H1 (cell line): ENCODE measurements at regions not wholly inside any gene's neighbourhood (a gene's known extent, or its start where the extent isn't known, plus 50 kb on each side); places are given as distances from the start of the nearest gene placed in this dataset.
A peak's percentile ranks its signal among the peaks of the same experiment; 100 is the strongest.

ENCODE experiments used
- CTCF ChIA-PET: fragments of 300-600 bp; sonication (Branson Sonifier 250); formaldehyde crosslinking; loops from one replicate; lab custom pipeline; 2021; ENCODE audit not compliant: partially characterized antibody; lab: Charles Lee
- POLR2A ChIA-PET: fragments of 300-600 bp; sonication (Branson Sonifier 250); formaldehyde crosslinking; loops from one replicate; lab custom pipeline; 2021; ENCODE audit warnings: inconsistent platforms; ENCODE audit not compliant: partially characterized antibody; lab: Charles Lee
- DNase-seq, 2 experiments: peaks; one replicate each; pipeline versions ENCODE4 v3.0.0 to v3.0.0-alpha.2; 2010 to 2022; ENCODE audit warnings: low spot score in 2 of 2, low read depth in 1 of 2, mixed read lengths in 1 of 2
- FAIRE-seq: peaks from 2 replicates; lab custom pipeline; 2011; peaks lifted over from hg19 to GRCh38; lab: Jason Lieb, UNC
- H2AFZ ChIP-seq: 2 replicates; pipeline ENCODE4 v1.8.1; 2012; ENCODE audit warnings: low read length, inconsistent platforms
- H2AK5ac ChIP-seq: 2 replicates; pipeline ENCODE4 v1.6.1; 2013; ENCODE audit warnings: low read depth, low read length
- H2BK120ac ChIP-seq: replicated peaks from 2 replicates; pipeline ENCODE3; 2013; ENCODE audit warnings: low read depth, low read length, inconsistent platforms
- H2BK12ac ChIP-seq: 2 replicates; pipeline ENCODE4 v1.6.1; 2013; ENCODE audit warnings: low read depth, low read length
- H2BK15ac ChIP-seq: 2 replicates; pipeline ENCODE4 v1.6.1; 2013; ENCODE audit warnings: low read length
- H2BK20ac ChIP-seq: 2 replicates; pipeline ENCODE4 v1.6.1; 2013; ENCODE audit warnings: low read length
- H2BK5ac ChIP-seq: 2 replicates; pipeline ENCODE4 v1.6.1; 2013; ENCODE audit warnings: low read depth, low read length
- H3K14ac ChIP-seq: 2 replicates; pipeline ENCODE4 v1.6.1; 2013; ENCODE audit warnings: inconsistent platforms; ENCODE audit not compliant: insufficient read length
- H3K18ac ChIP-seq: 2 replicates; pipeline ENCODE4 v1.6.1; 2013; ENCODE audit warnings: low read length; ENCODE audit errors: extremely low read depth
- H3K23ac ChIP-seq: 2 replicates; pipeline ENCODE4 v1.6.1; 2013; ENCODE audit warnings: inconsistent platforms; ENCODE audit not compliant: insufficient read length
- H3K23me2 ChIP-seq: 2 replicates; pipeline ENCODE4 v1.6.1; 2013; ENCODE audit warnings: low read depth, low read length
- H3K27ac ChIP-seq: 2 replicates; pipeline ENCODE4 v1.6.1; 2011; ENCODE audit warnings: low read depth, low read length, inconsistent platforms
- H3K27me3 ChIP-seq, 4 experiments: replicated peaks in 1 of 4; 1 replicate in 1 of 4; 2 replicates in 3 of 4; pipeline versions ENCODE4 v1.6.1 to v1.8.1; 2011 to 2013; ENCODE audit warnings: low read length in 3 of 4, mild to moderate bottlenecking in 3 of 4, inconsistent platforms in 2 of 4, mixed read lengths in 2 of 4, moderate library complexity in 1 of 4; ENCODE audit not compliant: control insufficient read depth in 3 of 4, insufficient read depth in 3 of 4; ENCODE audit errors: extremely low read depth in 1 of 4
- H3K36me3 ChIP-seq, 4 experiments: 2 replicates each; pipeline versions ENCODE4 v1.6.1 to v1.8.1; 2011 to 2013; ENCODE audit warnings: mild to moderate bottlenecking in 4 of 4, low read length in 3 of 4, moderate library complexity in 2 of 4, control low read depth in 1 of 4, inconsistent platforms in 1 of 4; ENCODE audit not compliant: insufficient read depth in 4 of 4, control insufficient read depth in 2 of 4
- H3K4ac ChIP-seq: replicated peaks from 2 replicates; pipeline ENCODE3; 2013; ENCODE audit warnings: low read length, low read depth, mixed read lengths, inconsistent platforms; ENCODE audit not compliant: insufficient read length
- H3K4me1 ChIP-seq, 4 experiments: replicated peaks in 1 of 4; 1 replicate in 1 of 4; 2 replicates in 3 of 4; pipeline versions ENCODE4 v1.6.1 to v1.8.1; 2011 to 2013; ENCODE audit warnings: low read length in 3 of 4, inconsistent platforms in 2 of 4, mixed read lengths in 1 of 4; ENCODE audit not compliant: insufficient read depth in 4 of 4, control insufficient read depth in 3 of 4
- H3K4me2 ChIP-seq, 2 experiments: 2 replicates each; pipeline versions ENCODE4 v1.6.1 to v1.8.1; 2011 to 2013; ENCODE audit warnings: low read depth in 2 of 2, low read length in 2 of 2, control low read depth in 1 of 2, inconsistent platforms in 1 of 2, mild to moderate bottlenecking in 1 of 2; ENCODE audit not compliant: insufficient read depth in 1 of 2
- H3K4me3 ChIP-seq, 4 experiments: fragments of 200-600, 300-600 bp in 1 of 4; sonication (generic), shearing (Covaris generic), sonication (Bioruptor Twin) in 1 of 4; 2 replicates each; pipeline versions ENCODE4 v1.5.1 to v1.8.1; 2011 to 2016; ENCODE audit warnings: low read length in 4 of 4, low read depth in 3 of 4, control low read depth in 2 of 4, inconsistent platforms in 2 of 4, mild to moderate bottlenecking in 2 of 4, mixed read lengths in 1 of 4, moderate library complexity in 1 of 4; ENCODE audit not compliant: insufficient read depth in 2 of 4; ENCODE audit errors: extremely low read depth in 1 of 4
- H3K56ac ChIP-seq: replicated peaks from 2 replicates; pipeline ENCODE3; 2013; ENCODE audit warnings: low read depth, mild to moderate bottlenecking, mixed read lengths, low read length, inconsistent platforms; ENCODE audit not compliant: insufficient read length
- H3K79me1 ChIP-seq: 2 replicates; pipeline ENCODE4 v1.6.1; 2013; ENCODE audit warnings: low read depth, low read length, control low read depth
- H3K79me2 ChIP-seq, 2 experiments: 2 replicates each; pipeline versions ENCODE4 v1.6.1 to v1.8.1; 2012 to 2013; ENCODE audit warnings: low read length in 2 of 2, mild to moderate bottlenecking in 2 of 2, inconsistent platforms in 1 of 2; ENCODE audit not compliant: insufficient read depth in 2 of 2, control insufficient read depth in 1 of 2
- H3K9ac ChIP-seq, 4 experiments: replicated peaks in 1 of 4; 1 replicate in 1 of 4; 2 replicates in 3 of 4; pipeline versions ENCODE4 v1.6.1 to v1.8.1; 2011 to 2013; ENCODE audit warnings: low read depth in 3 of 4, low read length in 3 of 4, control low read depth in 2 of 4, mild to moderate bottlenecking in 2 of 4, moderate library complexity in 2 of 4, inconsistent platforms in 1 of 4; ENCODE audit errors: extremely low read depth in 1 of 4
- H3K9me3 ChIP-seq, 2 experiments: 2 replicates each; pipeline versions ENCODE4 v1.6.1 to v1.8.1; 2012 to 2013; ENCODE audit warnings: mild to moderate bottlenecking in 2 of 2, moderate library complexity in 2 of 2, control low read depth in 1 of 2, inconsistent platforms in 1 of 2, low read depth in 1 of 2, low read length in 1 of 2, mixed read lengths in 1 of 2; ENCODE audit not compliant: insufficient read depth in 2 of 2
- H4K20me1 ChIP-seq, 2 experiments: replicated peaks in 1 of 2; 2 replicates each; pipeline versions ENCODE3 to v1.8.1; 2011 to 2013; ENCODE audit warnings: inconsistent platforms in 2 of 2, low read length in 2 of 2, mild to moderate bottlenecking in 1 of 2; ENCODE audit not compliant: insufficient read depth in 2 of 2, control insufficient read depth in 1 of 2
- H4K5ac ChIP-seq: 2 replicates; pipeline ENCODE4 v1.6.1; 2013; ENCODE audit warnings: low read length, low read depth, mixed read lengths, inconsistent platforms; ENCODE audit not compliant: insufficient read length
- H4K8ac ChIP-seq: 2 replicates; pipeline ENCODE4 v1.8.0; 2013; ENCODE audit warnings: mild to moderate bottlenecking, moderate library complexity, low read length, inconsistent platforms; ENCODE audit not compliant: insufficient read depth; ENCODE audit errors: extremely low read depth
- H4K91ac ChIP-seq: replicated peaks from 2 replicates; pipeline ENCODE3; 2013; ENCODE audit warnings: low read length, mixed read lengths, inconsistent platforms; ENCODE audit not compliant: insufficient read length
- CBX8 ChIP-seq: fragments of 300-800, 300-1000 bp; sonication (generic); IDR thresholded peaks from 2 replicates; pipeline ENCODE4 v1.7.1; 2016; ENCODE audit warnings: low read depth, low read length, borderline replicate concordance
- CTBP2 ChIP-seq: IDR thresholded peaks from 2 replicates; pipeline ENCODE4 v1.7.0; 2011; ENCODE audit warnings: borderline replicate concordance, mild to moderate bottlenecking, moderate library complexity, mixed read lengths, low read length; ENCODE audit not compliant: insufficient read depth, insufficient read length
- EP300 ChIP-seq, 2 experiments: IDR thresholded peaks; 1 replicate in 1 of 2; 2 replicates in 1 of 2; pipeline ENCODE4 v1.6.1; 2011 to 2012; ENCODE audit warnings: low read depth in 2 of 2, low read length in 2 of 2, mild to moderate bottlenecking in 2 of 2, borderline replicate concordance in 1 of 2, inconsistent platforms in 1 of 2, moderate library complexity in 1 of 2
- GTF2F1 ChIP-seq: IDR thresholded peaks from 2 replicates; pipeline ENCODE4 v1.6.1; 2012; ENCODE audit warnings: low read depth, low read length, improper control_type of control experiment, borderline replicate concordance
- KDM5A ChIP-seq: fragments of 200-600 bp; IDR thresholded peaks from 2 replicates; pipeline ENCODE4 v1.7.1; 2012; ENCODE audit warnings: mild to moderate bottlenecking, low read length, inconsistent platforms, mixed read lengths
- PHF8 ChIP-seq: fragments of 200-600 bp; sonication (generic); conservative IDR thresholded peaks from 2 replicates; pipeline ENCODE4 v1.7.1; 2012; ENCODE audit warnings: low read depth, mild to moderate bottlenecking, inconsistent platforms, low read length, moderate library complexity
- POLR2AphosphoS5 ChIP-seq: IDR thresholded peaks from 2 replicates; pipeline ENCODE4 v1.6.1; 2011; ENCODE audit warnings: low read depth, low read length
- POU5F1 ChIP-seq: IDR thresholded peaks from 2 replicates; pipeline ENCODE4 v1.6.1; 2011; ENCODE audit warnings: low read depth, mild to moderate bottlenecking, low read length, moderate library complexity
- RNF2 ChIP-seq: fragments of 200-900, 300-1000 bp; sonication (generic); IDR thresholded peaks from 2 replicates; pipeline ENCODE4 v1.7.1; 2016; ENCODE audit warnings: borderline replicate concordance, low read depth, mild to moderate bottlenecking, antibody characterized with exemption, low read length; ENCODE audit not compliant: poor library complexity, severe bottlenecking; ENCODE audit errors: missing control alignments
- RXRA ChIP-seq: IDR thresholded peaks from 2 replicates; pipeline ENCODE4 v1.6.1; 2011; ENCODE audit warnings: low read depth, mild to moderate bottlenecking, low read length, moderate library complexity; ENCODE audit not compliant: insufficient read depth
- SIX5 ChIP-seq: IDR thresholded peaks from 2 replicates; pipeline ENCODE4 v1.6.1; 2011; ENCODE audit warnings: mild to moderate bottlenecking, low read depth, low read length
- SP2 ChIP-seq: IDR thresholded peaks from 2 replicates; pipeline ENCODE4 v1.6.1; 2012; ENCODE audit warnings: mild to moderate bottlenecking, low read length, inconsistent platforms
- SP4 ChIP-seq: IDR thresholded peaks from 2 replicates; pipeline ENCODE4 v1.6.1; 2012; ENCODE audit warnings: low read length, inconsistent platforms
- TEAD4 ChIP-seq: IDR thresholded peaks from 2 replicates; pipeline ENCODE4 v1.6.1; 2012; ENCODE audit warnings: low read depth, low read length, inconsistent platforms, mixed read lengths
- ZNF274 ChIP-seq: IDR thresholded peaks from 2 replicates; pipeline ENCODE4 v1.7.0; 2012; ENCODE audit warnings: low read length, borderline replicate concordance; ENCODE audit errors: extremely low read depth
- WGBS, 2 experiments: shearing (Covaris generic) in 1 of 2; methylation state at CpG; one replicate each; pipeline versions ENCODE4 v1.1.6 to v1.1.7; 2013 to 2015; ENCODE audit warnings: low lambda C conversion rate in 2 of 2, mixed read lengths in 2 of 2, inconsistent platforms in 1 of 2, low coverage in 1 of 2, missing lambda C conversion rate in 1 of 2; ENCODE audit not compliant: insufficient replicate concordance in 2 of 2, insufficient coverage in 1 of 2, insufficient read length in 1 of 2; ENCODE audit errors: extremely low coverage in 1 of 2, missing lambda C conversion rate in 1 of 2; 5-methylcytosine and 5-hydroxymethylcytosine counted together

- Histone ChIP-seq H3K9me3 (no peaks in the 10 kb centered on the region), H3K4me2 (no peak overlapping the region), H3K56ac (no peak overlapping the region), H2BK15ac (no peak overlapping the region), H2BK12ac (no peak overlapping the region), H2AK5ac (no peak overlapping the region), H4K5ac (no peak overlapping the region), H3K79me2 (no peaks in the 10 kb centered on the region), H2BK5ac (no peak overlapping the region), H3K4me1 (no peaks in the 10 kb centered on the region), H3K79me1 (no peaks in the 10 kb centered on the region), H3K27me3 (no peaks in the 10 kb centered on the region), H4K91ac (no peak overlapping the region), H3K4me3 (no peak overlapping the region), H2AFZ (peak overlapping the region; percentile 71; the same call in 1 of the 2 replicates), H3K4ac (no peak overlapping the region), H4K20me1 (no peaks in the 10 kb centered on the region), H2BK120ac (no peak overlapping the region), H4K8ac (no peak overlapping the region), H3K36me3 (no peaks in the 10 kb centered on the region), H2BK20ac (no peak overlapping the region), H3K9ac (no peak overlapping the region), H3K23me2 (no peaks in the 10 kb centered on the region), H3K18ac (no peak overlapping the region), H3K23ac (no peak overlapping the region), H3K14ac (no peak overlapping the region), H3K27ac (no peak overlapping the region)
- ChIA-PET CTCF (interaction anchor here (1.2 to 1.4 kb wide), 2 partner anchors 8 to 10 kb away, joined by 3 to 4 read pairs; no protein-coding TSS in a partner anchor), POLR2A (interaction anchor here (0.5 kb wide), 1 partner anchor 385 kb away, joined by 3 read pairs; no protein-coding TSS in a partner anchor)
- no peak for FAIRE-seq
- DNase-seq, result no peak
- 90% methylated on average over 5 of the region's 5 CpGs; no CpG with 5 or more reads in 1 of the 2 experiments for WGBS, 2 experiments
- no peak for TF ChIP-seq CBX8
- no peak for TF ChIP-seq RNF2
- TF ChIP-seq POU5F1, result no peak
- TF ChIP-seq CTBP2, result no peak
- no peak for TF ChIP-seq EP300 (IDR thresholded peaks at IDR 0.05; ENCODE audit: borderline replicate concordance in 1 of 2, low read depth in 2 of 2, low read length in 2 of 2)
- no peak for TF ChIP-seq SP2
- TF ChIP-seq PHF8, result no peak
- TF ChIP-seq POLR2AphosphoS5, result no peak
- no peak for TF ChIP-seq RXRA
- no peak for TF ChIP-seq SP4
- no peak for TF ChIP-seq KDM5A
- TF ChIP-seq ZNF274, result no peak
- TF ChIP-seq GTF2F1, result no peak
- no peak for TF ChIP-seq TEAD4
- TF ChIP-seq SIX5, result no peak
Measured at GRCh38 chr2:136298631-136299030, 180.7 kb upstream of the CXCR4 start.
